GM12872 (cell line): ENCODE measurements at regions not wholly inside any gene's neighbourhood (a gene's known extent, or its start where the extent isn't known, plus 50 kb on each side); places are given as distances from the start of the nearest gene placed in this dataset.

Experiments
- TF ChIP-seq, protein P1 (sequence below): IDR thresholded peaks from 3 replicates; pipeline ENCODE4 v1.5.1; 2011; ENCODE audit warnings: low read depth, mild to moderate bottlenecking, low read length, moderate library complexity; ENCODE audit not compliant: insufficient read depth

DNA sequence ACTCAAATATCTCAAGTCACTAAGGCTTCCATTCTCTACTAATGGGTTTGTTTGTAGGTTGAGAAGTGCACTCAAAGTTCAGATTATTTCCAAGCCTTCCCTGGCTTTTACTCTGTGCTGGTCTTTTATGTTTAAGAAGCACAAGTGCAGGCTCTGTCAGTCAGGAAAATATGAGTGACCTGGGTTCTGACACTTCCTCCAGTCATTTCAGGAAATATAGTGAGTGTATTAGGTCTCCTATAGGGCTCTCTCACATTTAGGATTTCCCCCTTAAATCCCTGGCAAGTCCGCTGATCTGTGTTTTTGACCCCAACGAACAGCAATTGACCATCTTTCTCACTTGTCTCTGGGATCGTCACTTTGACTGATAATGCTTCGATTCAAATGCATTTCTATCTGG, 210.2 kb downstream of the ARPP21 start:
- TF ChIP-seq, protein P1, sequence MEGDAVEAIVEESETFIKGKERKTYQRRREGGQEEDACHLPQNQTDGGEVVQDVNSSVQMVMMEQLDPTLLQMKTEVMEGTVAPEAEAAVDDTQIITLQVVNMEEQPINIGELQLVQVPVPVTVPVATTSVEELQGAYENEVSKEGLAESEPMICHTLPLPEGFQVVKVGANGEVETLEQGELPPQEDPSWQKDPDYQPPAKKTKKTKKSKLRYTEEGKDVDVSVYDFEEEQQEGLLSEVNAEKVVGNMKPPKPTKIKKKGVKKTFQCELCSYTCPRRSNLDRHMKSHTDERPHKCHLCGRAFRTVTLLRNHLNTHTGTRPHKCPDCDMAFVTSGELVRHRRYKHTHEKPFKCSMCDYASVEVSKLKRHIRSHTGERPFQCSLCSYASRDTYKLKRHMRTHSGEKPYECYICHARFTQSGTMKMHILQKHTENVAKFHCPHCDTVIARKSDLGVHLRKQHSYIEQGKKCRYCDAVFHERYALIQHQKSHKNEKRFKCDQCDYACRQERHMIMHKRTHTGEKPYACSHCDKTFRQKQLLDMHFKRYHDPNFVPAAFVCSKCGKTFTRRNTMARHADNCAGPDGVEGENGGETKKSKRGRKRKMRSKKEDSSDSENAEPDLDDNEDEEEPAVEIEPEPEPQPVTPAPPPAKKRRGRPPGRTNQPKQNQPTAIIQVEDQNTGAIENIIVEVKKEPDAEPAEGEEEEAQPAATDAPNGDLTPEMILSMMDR, result no peak

DNA sequence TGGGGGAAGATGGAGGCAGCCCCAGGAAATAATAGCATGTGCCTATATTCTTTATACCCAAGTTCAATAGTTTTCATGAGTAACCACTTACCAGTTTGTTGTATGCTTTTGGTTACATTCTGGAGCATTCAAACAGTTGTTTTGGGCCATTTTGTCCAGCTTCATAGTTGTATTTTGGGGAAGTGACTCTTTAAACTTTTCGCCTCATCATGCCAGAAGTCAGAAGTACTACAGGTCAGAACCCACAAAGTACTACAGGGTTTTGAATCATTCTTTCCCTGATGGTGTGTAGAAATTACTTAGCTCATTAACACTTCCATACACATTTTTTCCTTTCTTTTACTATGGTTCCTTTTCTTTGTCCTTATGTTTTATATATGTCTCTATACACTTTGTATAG, 210.6 kb downstream of the ARPP21 start:
- TF ChIP-seq, protein P1, result no peak

DNA sequence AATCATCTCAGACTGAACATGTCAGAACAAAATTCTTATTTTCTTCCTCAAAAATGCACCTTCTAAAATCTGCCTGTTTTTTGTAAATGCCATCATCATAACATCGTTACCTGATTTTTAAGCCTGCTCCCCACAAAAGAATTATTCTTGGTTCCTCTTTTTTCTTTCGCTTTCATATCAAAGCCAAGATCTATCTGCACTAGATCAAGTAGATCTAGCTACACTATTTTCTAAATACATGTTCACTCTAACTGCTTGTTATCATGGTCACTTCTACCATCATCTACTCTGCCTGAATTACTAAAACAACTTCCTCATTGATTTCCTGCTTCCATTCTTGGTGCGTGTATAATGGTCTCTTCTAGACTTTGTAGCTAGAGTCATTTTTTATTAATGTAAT, 217.7 kb downstream of the ARPP21 start:
- TF ChIP-seq, protein P1, result no peak

DNA sequence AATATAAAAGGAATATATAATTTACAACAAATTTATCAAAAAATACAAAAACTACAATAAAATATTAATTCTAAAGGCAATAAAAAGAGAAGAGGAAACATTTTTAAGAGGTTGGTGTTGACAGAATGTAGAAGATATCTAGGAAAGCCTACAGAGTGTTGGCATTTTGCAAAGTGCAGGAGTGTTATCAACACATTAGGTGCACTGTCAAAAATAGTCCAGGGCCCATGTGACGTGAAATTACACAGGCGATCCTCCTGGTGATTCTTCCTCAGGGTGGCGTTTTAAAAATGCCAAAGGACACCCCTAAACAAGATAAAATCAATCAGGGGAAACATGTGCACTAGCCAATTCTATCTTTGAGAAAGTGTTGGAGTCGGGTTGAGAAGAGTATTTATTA, 222.7 kb downstream of the ARPP21 start:
- TF ChIP-seq, protein P1, result no peak

DNA sequence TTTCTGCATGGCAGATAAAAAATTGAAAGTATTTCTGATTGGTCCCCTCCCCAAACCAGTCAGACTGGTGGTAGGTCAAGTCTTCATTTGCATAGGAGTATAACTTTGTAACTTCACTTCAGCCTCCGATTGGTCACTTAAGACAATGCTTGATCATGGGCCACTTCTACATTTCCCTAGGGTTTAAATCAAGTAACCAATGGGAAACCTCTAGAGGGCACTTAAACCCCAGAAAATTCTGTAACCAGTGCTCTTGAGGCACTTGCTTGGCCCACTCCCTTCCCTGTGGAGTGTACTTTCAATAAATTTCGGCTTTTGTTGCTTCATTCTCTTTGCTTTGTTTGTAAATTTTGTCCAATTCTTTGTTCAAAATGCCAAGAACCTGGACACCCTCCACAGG, 225.5 kb downstream of the ARPP21 start:
- TF ChIP-seq, protein P1, result no peak

DNA sequence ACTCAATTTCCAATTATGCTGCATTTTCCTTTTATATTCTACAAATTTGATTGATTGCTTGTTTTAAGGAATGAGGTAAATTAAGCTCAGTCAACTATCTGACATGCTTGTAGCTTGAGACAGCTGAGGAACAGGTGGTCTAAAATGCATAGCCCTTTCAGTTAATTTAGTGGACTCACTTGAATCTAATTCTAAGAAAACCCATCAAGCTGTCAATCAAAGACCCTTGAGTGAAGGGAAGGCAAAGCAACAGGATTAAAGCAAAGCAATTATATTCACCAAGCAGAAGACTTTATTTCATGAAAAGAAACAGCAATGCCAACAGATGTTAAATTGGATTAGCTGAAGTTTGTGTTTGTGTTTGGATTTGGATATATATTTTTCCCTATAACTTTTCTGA, 228.5 kb downstream of the ARPP21 start:
- TF ChIP-seq, protein P1, result no peak

DNA sequence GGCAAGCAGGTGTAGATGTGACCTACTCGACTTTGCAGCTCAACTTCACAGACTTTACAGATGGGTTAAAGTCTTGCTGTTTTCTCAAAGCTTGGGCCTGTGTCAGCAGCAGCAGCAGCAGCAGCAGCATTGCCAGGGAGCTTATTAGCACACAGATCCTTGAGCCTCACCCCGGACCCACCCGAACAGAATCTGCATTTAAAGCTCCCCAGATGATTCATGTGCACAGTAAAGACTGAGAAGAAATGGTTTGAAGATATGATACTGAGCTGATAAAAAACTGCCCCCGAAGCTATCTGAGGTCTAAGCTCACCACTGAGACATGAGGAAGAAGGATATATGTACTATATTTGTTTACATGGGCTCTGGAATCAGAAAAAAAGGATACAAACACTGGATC, 231.7 kb downstream of the ARPP21 start:
- TF ChIP-seq, protein P1, result no peak

DNA sequence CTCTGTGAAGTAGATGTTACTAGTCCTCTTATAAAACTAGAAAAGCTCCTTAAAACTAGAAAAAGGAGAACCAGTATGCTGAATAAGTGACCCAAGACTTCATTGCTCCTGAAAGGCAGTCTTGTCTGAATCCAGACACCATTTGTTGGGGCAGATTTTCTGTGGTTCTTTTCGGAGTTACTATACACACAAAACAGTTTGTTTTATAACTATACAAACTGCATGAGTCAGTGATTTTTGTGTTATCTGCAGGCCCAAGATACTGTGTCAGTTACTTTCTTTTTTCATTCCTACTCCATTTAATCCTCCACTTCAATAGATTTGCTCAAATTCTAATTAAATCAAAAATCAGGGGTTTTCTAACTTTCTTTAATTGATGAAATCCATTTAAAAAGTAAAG, 244.6 kb downstream of the ARPP21 start:
- TF ChIP-seq, protein P1, result no peak
